ENCODE measurements at regions not wholly inside any gene's neighbourhood (a gene's known extent, or its start where the extent isn't known, plus 50 kb on each side); places are given as distances from the start of the nearest gene placed in this dataset.
"Not testable (repeated sequence)": the region's sequence is repeated elsewhere in the genome, so short reads cannot be mapped to it uniquely, and the experiment has no call there.

- Histone ChIP-seq H3K9me3 (no peaks in the 10 kb centered on the region), H3K36me3 (no peaks in the 10 kb centered on the region), H3K4me3 (no peak overlapping the region), H3K4me1 (ENCODE audit: control insufficient read depth in 1 of 2, low read depth in 2 of 2) (no peaks in the 10 kb centered on the region), H3K27me3 (replicated peaks; ENCODE audit: insufficient read depth) (no peaks in the 10 kb centered on the region), H3K27ac (no peak overlapping the region)
- ATAC-seq (ENCODE audit: insufficient number of reproducible peaks, low FRiP score, low read depth), result no peak
- DNase-seq (ENCODE audit: low spot score), result no peak
- TF ChIP-seq CTCF (IDR thresholded peaks at IDR 0.05), result no peak
Observed at GRCh38 chr14:38616959-38617358, 361.1 kb upstream of the CLEC14A start.

- H3K27me3 ChIP-seq (replicated peaks; ENCODE audit: insufficient read depth), result no peaks in the 10 kb centered on the region
- ATAC-seq (ENCODE audit: insufficient number of reproducible peaks, low FRiP score, low read depth) (no peak), DNase-seq (ENCODE audit: low spot score) (no peak)
- no peak for TF ChIP-seq CTCF (IDR thresholded peaks at IDR 0.05)
- H3K27ac ChIP-seq, result no peak overlapping the region
- H3K36me3 ChIP-seq, result no peaks in the 10 kb centered on the region
- H3K4me3 ChIP-seq, result no peak overlapping the region
- H3K4me1 ChIP-seq (ENCODE audit: control insufficient read depth in 1 of 2, low read depth in 2 of 2), result no peaks in the 10 kb centered on the region
- no peaks in the 10 kb centered on the region for H3K9me3 ChIP-seq
Observed at GRCh38 chr14:38611928-38612327, 356.0 kb upstream of the CLEC14A start.

- ATAC-seq (ENCODE audit: insufficient number of reproducible peaks, low FRiP score, low read depth) (no peak), DNase-seq (ENCODE audit: low spot score) (no peak)
- no peaks in the 10 kb centered on the region for H3K9me3 ChIP-seq
- no peaks in the 10 kb centered on the region for H3K36me3 ChIP-seq
- H3K27me3 ChIP-seq (replicated peaks; ENCODE audit: insufficient read depth), result no peaks in the 10 kb centered on the region
- no peak for TF ChIP-seq CTCF (IDR thresholded peaks at IDR 0.05)
- no peak overlapping the region for H3K27ac ChIP-seq
- H3K4me1 ChIP-seq (ENCODE audit: control insufficient read depth in 1 of 2, low read depth in 2 of 2), result no peaks in the 10 kb centered on the region
- no peak overlapping the region for H3K4me3 ChIP-seq
Observed at GRCh38 chr14:38608244-38608643, 352.4 kb upstream of the CLEC14A start.

GRCh38 chr14:38605193-38606114 is 349.6 kb upstream of the CLEC14A start:
- Histone ChIP-seq H3K27ac (no peak overlapping the region), H3K4me3 (no peak overlapping the region), H3K27me3 (replicated peaks; ENCODE audit: insufficient read depth) (no peaks in the 10 kb centered on the region), H3K4me1 (ENCODE audit: control insufficient read depth in 1 of 2, low read depth in 2 of 2) (no peaks in the 10 kb centered on the region), H3K9me3 (no peaks in the 10 kb centered on the region), H3K36me3 (no peaks in the 10 kb centered on the region)
- DNase-seq (ENCODE audit: low spot score), result no peak
- TF ChIP-seq CTCF (IDR thresholded peaks at IDR 0.05), result no peak
- ATAC-seq (ENCODE audit: insufficient number of reproducible peaks, low FRiP score, low read depth), result no peak

GRCh38 chr14:38600572-38600971 is 344.7 kb upstream of the CLEC14A start:
- H3K36me3 ChIP-seq; H3K4me3 ChIP-seq; H3K4me1 ChIP-seq (ENCODE audit: control insufficient read depth in 1 of 2, low read depth in 2 of 2); H3K9me3 ChIP-seq; H3K27me3 ChIP-seq (replicated peaks; ENCODE audit: insufficient read depth); DNase-seq (ENCODE audit: low spot score); ATAC-seq (ENCODE audit: insufficient number of reproducible peaks, low FRiP score, low read depth); H3K27ac ChIP-seq: not testable (repeated sequence)
